Fibroblast of lung (primary cell): ENCODE measurements at regions not wholly inside any gene's neighbourhood (a gene's known extent, or its start where the extent isn't known, plus 50 kb on each side); places are given as distances from the start of the nearest gene placed in this dataset.

Source experiments
- EZH2 ChIP-seq: IDR thresholded peaks from 2 replicates; pipeline ENCODE4 v1.5.1; 2012; ENCODE audit warnings: low read length, control low read depth, mild to moderate bottlenecking; ENCODE audit errors: missing control alignments
- TF ChIP-seq, protein P1 (sequence below), 2 donors: IDR thresholded peaks in 1 of 2; conservative IDR thresholded peaks in 1 of 2; 1 replicate in 1 of 2; 2 replicates in 1 of 2; pipeline ENCODE4 v1.5.1; 2011 to 2012; ENCODE audit warnings: low read length in 2 of 2, control low read depth in 1 of 2, inconsistent platforms in 1 of 2, low read depth in 1 of 2, mild to moderate bottlenecking in 1 of 2

DNA sequence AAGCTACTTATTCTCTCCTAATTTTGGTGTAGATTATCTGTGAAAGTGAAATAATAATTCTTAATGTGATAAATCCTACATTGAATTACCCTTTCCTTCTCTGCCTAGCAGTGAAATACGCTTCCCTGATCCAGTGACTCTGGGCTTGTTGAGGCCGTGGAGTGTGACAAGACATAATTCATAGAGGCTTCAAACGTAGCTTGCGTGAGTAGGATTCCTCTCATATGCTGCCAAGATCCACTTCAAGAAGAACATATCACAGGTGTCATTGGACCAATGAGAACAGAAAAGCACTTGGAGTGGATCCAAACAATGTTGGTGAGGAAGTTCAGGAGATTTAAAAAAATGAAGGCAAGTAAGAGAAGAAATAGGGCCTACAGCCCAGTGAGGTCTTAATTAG, 221.3 kb upstream of the TMEFF2 start:
- TF ChIP-seq EZH2, result no peak
- TF ChIP-seq, protein P1, sequence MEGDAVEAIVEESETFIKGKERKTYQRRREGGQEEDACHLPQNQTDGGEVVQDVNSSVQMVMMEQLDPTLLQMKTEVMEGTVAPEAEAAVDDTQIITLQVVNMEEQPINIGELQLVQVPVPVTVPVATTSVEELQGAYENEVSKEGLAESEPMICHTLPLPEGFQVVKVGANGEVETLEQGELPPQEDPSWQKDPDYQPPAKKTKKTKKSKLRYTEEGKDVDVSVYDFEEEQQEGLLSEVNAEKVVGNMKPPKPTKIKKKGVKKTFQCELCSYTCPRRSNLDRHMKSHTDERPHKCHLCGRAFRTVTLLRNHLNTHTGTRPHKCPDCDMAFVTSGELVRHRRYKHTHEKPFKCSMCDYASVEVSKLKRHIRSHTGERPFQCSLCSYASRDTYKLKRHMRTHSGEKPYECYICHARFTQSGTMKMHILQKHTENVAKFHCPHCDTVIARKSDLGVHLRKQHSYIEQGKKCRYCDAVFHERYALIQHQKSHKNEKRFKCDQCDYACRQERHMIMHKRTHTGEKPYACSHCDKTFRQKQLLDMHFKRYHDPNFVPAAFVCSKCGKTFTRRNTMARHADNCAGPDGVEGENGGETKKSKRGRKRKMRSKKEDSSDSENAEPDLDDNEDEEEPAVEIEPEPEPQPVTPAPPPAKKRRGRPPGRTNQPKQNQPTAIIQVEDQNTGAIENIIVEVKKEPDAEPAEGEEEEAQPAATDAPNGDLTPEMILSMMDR (conservative IDR thresholded peaks at IDR 0.05 in 1 of 2, IDR thresholded peaks at IDR 0.05 in 1 of 2; ENCODE audit: low read depth in 1 of 2, low read length in 2 of 2), result no peak
